Forelimb muscle (tissue), 1 donor: ENCODE measurements at regions not wholly inside any gene's neighbourhood (a gene's known extent, or its start where the extent isn't known, plus 50 kb on each side); places are given as distances from the start of the nearest gene placed in this dataset.
A peak's percentile ranks its signal among the peaks of the same experiment; 100 is the strongest.

Source experiments
- DNase-seq: peaks from one replicate; pipeline ENCODE4 v3.0.0-alpha.2; 2013; ENCODE audit warnings: low read depth

- no peak for DNase-seq
Measured at GRCh38 chr3:30493911-30494311, 112.5 kb upstream of the TGFBR2 start.

- no peak for DNase-seq
Measured at GRCh38 chr3:30495172-30496065, 111.0 kb upstream of the TGFBR2 start.

GRCh38 chr3:30496066-30496966 is 110.1 kb upstream of the TGFBR2 start:
- no peak for DNase-seq

DNA sequence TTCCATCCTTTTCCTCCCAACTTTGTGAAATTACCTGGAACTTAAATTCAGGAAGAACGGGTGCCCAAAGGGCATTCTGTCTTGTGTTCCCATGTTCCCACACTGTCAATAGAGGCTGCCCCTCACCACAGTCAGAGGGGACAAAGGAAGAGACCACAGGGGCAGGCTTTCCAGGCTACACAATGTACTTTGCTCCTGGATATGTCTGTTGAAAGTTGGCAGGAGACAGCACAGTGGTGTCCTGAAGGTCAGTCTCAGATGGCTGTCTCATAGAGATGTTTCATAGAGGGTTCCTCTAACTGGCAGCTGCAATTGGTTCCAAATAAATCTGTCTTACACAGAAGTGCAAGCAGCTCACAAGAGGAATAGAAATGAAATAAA is 107.8 kb upstream of the TGFBR2 start:
- no peak for DNase-seq

DNA sequence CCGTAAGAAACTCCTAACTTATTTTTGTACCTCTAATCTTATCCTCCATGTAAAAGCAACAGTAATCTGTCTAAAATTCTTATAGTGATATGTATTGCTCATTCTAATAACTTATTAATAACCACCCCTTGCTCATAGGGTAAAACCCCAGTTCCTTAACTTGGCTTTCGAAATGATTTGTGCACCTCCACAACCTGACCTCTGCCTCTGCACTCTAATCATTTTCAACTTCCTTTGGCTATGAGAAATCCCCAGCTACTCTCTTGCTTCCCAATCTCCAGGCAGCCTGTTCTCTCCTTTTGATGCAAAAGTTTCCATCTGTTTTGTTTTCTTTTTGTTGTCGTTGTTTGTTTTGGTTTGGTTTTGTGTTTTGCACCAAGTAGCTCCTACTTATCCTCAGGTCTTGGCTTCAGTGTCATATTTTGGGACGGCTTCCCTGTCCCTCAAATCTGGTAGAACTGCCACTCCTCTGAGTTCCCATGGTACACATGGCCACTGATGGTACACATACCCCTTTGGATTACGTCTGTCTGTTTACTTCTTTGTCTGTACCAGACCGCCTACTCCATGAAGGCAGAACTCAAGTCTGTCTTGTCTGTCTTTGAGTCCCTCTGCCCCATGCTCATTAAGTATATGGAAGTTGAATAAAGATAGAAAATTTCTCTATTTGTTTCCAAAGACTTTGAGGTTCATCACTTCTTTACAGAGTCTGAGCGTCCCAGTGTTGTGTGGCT is 105.6 kb upstream of the TGFBR2 start:
- DNase-seq = no peak

DNA sequence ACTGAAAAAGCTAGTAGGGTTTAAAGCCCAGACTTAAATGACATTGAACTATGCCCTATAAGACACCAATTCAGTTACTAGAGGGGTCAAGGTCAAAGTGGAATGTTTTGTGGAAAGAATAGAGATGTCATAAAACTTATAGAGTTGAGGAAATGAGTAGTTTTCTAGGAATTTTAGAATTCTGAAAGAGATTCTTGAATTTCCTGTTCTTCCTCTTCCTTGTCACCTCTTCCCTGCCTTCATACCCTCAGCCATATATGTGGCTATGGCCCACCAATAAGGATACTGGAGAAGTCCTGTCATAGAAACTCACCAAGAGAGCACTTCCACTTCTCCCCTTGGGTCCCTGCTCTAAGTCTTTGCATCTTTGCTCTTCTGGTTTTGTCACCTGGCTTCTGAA is 104.9 kb upstream of the TGFBR2 start:
- DNase-seq = no peak

- no peak for DNase-seq
Measured at GRCh38 chr3:30502051-30502741, 104.2 kb upstream of the TGFBR2 start.

DNA sequence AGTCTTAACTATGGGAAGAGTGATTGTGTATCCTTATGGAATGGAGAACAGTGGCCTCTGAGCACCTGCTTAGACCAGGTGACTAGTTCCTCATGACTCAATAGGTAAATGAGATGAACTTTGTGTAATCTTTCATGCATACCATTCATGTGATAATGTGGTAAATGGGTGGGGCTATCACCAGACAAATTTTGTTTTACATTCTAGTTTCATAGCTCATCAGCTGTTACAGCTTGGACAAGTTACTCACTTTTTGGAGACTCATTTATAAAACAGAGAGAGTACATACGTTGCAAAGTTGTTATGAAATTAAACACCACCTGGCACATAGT is 103.7 kb upstream of the TGFBR2 start:
- no peak for DNase-seq

DNA sequence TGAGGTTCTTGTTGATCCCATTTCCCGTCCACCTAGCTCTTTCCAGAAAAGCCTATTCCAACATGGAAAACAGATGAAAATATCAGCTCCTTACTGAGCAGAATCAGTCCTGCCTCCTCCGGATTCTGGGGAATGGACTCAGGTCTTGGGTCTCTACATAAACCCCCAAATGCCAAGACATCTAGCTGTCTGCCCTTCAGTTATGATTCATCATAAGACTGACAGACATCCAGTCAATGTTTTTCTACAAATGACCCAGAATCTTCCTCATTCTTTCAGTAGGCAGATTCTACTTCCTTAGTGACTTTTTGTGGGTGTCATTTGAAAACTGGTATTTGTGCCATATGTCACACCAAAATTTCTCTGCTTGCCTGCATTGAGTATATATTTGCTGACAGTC is 103.0 kb upstream of the TGFBR2 start:
- DNase-seq = no peak

- no peak for DNase-seq
Measured at GRCh38 chr3:30504939-30505338, 101.5 kb upstream of the TGFBR2 start.

DNA sequence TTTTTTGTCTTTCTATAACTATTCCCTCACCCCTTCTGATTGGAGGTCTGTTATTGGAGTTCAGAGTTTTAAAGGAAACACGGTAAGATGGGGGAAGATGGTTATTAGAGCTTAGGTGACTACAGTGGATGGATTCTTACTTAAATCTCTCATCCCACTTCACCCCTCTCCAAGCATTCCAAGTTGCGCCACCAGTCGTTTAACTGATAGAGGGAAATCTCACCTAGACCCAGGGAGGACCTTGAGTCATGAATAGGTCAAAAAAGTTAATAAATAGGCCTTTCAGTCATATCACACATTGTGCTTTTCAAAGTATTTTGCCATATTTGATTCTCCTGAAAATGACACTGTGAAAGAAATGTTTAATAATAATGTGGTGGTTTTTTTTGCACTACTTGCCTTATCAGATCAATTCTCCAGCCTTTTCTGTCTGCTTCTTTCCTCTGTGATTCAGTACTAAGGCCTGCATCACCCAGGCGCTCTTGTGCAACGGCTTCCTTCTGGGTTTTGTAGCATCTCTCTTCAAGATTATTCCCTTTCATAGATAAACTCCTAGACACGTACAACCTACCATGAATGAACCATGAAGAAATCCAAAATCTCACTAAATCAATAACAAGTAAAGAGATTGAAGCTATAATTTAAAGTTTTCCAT is 100.4 kb upstream of the TGFBR2 start:
- DNase-seq = no peak

DNA sequence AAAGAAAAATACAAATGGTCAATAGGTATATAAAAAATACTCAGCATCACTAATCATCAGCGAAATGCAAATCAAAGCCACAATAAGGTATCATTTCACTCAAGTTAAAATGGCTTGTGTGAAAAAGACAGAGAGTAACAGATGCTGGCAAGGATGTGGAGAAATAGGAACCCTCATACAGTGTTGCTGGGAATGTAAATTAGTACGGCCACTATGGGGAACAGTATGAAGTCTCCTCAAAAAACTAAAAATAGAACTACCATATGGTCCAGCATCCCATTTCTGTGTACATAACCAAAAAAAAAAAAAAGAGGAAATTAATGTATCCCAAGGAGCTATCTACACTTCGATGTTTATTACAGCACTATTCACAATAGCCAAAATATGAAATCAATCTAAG is 98.1 kb upstream of the TGFBR2 start:
- DNase-seq = no peak

- DNase-seq = no peak
Measured at GRCh38 chr3:30510596-30510995, 95.8 kb upstream of the TGFBR2 start.

DNA sequence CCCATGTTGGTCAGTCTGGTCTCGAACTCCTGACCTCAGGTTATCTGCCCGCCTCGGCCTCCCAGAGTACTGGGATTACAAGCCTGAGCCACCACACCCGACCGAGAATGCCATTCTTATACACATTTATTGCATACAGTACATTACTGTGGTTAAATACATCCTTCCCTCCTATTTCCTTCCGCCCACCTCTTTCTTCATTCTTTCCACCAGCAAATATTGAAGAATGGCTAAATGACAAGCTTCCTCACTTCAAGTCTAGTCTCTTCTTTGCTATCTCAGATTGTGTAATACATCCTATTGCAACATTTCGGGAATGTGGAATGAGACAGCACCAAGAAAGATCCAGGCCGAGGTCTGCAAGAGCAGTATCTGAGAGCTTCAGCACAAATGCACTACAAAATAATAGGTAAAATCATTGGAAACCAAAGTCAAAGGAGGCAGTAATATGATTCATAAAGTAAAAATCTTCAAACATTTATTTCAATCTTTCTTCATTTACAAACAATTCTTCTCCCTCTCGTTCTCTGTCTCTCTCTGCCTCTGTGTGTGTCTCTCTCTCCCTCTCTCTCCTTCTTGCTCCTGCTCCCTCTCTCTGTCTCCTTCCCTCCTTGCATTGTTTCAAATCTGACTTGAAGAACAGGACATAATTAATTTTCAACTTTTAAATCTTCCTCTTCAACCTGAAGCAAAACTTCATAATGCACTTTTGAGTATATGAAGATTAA is 94.7 kb upstream of the TGFBR2 start:
- DNase-seq = no peak

DNA sequence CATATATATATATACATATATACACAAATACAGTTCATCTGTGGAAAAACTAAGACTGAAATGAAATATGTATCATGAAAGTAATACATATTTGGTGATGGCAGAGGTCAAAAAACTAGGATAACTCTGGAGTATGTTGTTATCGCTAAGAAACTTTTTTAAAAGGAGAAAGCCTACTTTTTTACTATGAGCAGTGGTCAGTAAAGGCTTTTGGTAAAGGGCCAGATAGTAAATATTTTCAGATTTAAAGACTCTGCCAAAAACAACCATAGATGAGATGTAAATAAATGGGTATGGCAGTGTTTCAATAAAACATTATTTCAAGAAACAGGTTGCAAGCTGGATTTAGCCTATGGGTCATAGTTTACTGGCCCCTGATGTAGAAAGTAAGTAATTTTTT is 93.8 kb upstream of the TGFBR2 start:
- no peak for DNase-seq

DNA sequence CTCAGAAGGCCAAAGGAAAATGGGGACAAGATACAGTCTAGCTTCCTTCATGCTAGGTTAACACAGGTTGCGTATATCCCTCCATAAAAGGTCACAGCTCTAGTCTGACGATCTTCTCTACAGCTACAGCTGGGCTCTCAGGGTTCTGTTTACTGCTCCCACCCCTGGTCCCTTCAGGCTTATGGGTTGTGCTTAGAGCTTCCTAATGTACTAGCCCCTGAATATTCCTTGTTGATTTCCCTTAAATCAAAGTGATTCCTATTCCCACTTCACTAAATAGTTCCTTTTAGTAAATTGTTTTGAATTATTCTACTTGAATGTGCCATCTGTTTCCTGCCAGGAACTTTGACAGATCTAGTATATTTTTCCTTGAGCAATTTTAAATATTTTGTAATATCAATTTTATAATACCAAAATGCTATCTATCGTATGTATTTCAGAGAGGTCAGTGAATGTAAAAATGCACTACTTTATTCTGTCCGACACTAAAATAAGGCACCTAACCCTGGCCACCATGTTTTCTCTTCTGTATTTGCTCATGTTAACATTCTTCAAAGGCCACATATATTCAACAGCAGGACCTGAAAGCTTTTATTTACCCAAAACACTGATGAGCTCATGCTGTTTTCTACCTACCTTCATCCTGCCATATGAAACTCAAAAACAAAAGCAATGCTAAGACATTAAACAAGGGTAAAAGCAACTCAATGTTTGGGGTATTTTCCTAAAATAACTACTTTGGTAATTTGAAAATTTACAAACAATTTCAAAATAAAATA is 92.8 kb upstream of the TGFBR2 start:
- no peak for DNase-seq

- DNase-seq = no peak
Measured at GRCh38 chr3:30516238-30516637, 90.2 kb upstream of the TGFBR2 start.

GRCh38 chr3:30518181-30518864 is 88.1 kb upstream of the TGFBR2 start:
- DNase-seq = peak; percentile 79

GRCh38 chr3:30518872-30519271 is 87.5 kb upstream of the TGFBR2 start:
- no peak for DNase-seq
